Activated CD8-positive, alpha-beta T cell treated with anti-CD3 and anti-CD28 coated beads, Interleukin-2, amount 10 ng/mL, durations not matched to agents 7 days and 5 days (primary cell): ENCODE measurements at regions not wholly inside any gene's neighbourhood (a gene's known extent, or its start where the extent isn't known, plus 50 kb on each side); places are given as distances from the start of the nearest gene placed in this dataset.

Experiments used
- ATAC-seq: fragments of 150-1000 bp; cut with Tn5 transposase; one replicate; pipeline ENCODE4 v1.10.0; 2021; ENCODE audit warnings: moderate library complexity
- CTCF ChIA-PET: fragments of 350-600 bp; sonication (Branson Sonifier 250); formaldehyde crosslinking; loops from one replicate; lab custom pipeline; 2021; ENCODE audit warnings: antibody characterized with exemption; lab: Charles Lee
- POLR2A ChIA-PET: fragments of 350-600 bp; sonication (Branson Sonifier 250); formaldehyde crosslinking; loops from one replicate; lab custom pipeline; 2021; ENCODE audit warnings: antibody characterized with exemption; lab: Charles Lee
- DNase-seq: peaks from one replicate; pipeline ENCODE4 v3.0.0-alpha.2; 2020
- H3K27ac Mint-ChIP-seq: one replicate; pipeline ENCODE4 v1.8.0; 2021; ENCODE audit warnings: mild to moderate bottlenecking, mixed read lengths
- H3K27me3 Mint-ChIP-seq: one replicate; pipeline ENCODE4 v1.8.0; 2021; ENCODE audit warnings: low read depth, mixed read lengths
- H3K36me3 Mint-ChIP-seq: one replicate; pipeline ENCODE4 v1.8.0; 2021; ENCODE audit warnings: low read depth, mixed read lengths
- H3K4me1 Mint-ChIP-seq: one replicate; pipeline ENCODE4 v1.8.0; 2021; ENCODE audit warnings: low read depth, mixed read lengths
- H3K4me3 Mint-ChIP-seq: one replicate; pipeline ENCODE4 v1.8.0; 2021; ENCODE audit warnings: mild to moderate bottlenecking, mixed read lengths
- H3K9me3 Mint-ChIP-seq: one replicate; pipeline ENCODE4 v1.8.0; 2022; ENCODE audit warnings: mixed read lengths; ENCODE audit not compliant: insufficient read depth

DNA sequence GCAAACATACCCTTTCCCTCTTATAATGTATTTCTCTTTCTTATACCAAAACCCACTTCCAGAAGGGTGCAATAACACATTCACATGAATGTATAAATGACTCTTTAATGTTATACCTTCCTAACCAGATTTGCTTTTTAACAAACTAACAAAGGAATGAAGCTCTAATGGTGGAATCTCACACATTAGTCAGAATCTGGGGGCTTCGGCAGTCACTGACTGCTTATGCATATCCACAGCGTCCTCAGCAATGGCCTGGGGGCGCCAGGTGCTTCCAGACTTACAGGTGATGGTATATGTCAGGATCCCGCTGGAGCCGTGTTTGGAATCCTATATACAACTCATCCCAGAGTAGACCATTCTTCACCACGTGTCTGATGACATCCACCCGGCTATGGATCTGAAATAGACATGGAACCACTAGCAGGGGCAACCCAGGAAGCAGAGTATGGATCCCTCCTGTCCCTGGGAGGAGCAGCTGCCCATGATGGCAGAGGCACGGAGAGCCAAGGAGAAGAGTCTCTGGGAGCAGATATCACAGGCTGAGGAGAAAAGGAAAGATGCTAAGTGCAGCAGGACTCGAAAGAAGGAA is 150.8 kb upstream of the RIPOR2 start:
- CTCF ChIA-PET, result interaction anchor here (0.8 to 2.4 kb wide), 5 partner anchors 15 to 517 kb away, joined by 3 to 9 read pairs (median 4); no protein-coding TSS in a partner anchor
- peaks cover 49% of the 10 kb centered on the region for H3K36me3 Mint-ChIP-seq
- ATAC-seq (no peak), DNase-seq (no peak)
- no peaks in the 10 kb centered on the region for H3K27me3 Mint-ChIP-seq
- H3K9me3 Mint-ChIP-seq, result no peaks in the 10 kb centered on the region
- POLR2A ChIA-PET, result no interaction called here
- H3K4me3 Mint-ChIP-seq, result no peak overlapping the region
- peaks cover 10% of the 10 kb centered on the region for H3K4me1 Mint-ChIP-seq
- no peak overlapping the region for H3K27ac Mint-ChIP-seq

DNA sequence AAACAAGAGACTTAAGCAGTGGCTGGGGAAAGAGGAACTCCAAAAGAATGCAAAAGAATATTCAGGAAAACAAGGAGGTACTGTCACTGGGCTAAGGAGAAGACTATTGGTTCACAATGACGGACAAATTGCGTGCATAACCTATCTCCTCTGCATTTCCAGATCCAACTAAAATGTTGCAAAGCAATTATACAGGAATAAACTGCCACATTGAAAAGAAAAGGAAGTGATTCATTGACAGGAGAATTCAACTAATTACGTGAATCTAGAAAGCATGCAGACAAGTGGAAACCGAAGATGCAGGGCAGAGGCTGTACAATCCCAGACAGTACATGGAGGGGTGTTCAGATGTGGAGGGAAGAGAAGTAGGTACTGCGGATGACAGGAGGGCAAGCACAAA is 152.8 kb upstream of the RIPOR2 start:
- Mint-ChIP-seq H3K27me3 (no peaks in the 10 kb centered on the region), H3K9me3 (no peaks in the 10 kb centered on the region), H3K27ac (no peak overlapping the region), H3K4me3 (no peak overlapping the region), H3K36me3 (peaks cover 51% of the 10 kb centered on the region), H3K4me1 (peaks cover 10% of the 10 kb centered on the region)
- DNase-seq (no peak), ATAC-seq (no peak)
- POLR2A ChIA-PET, result interaction anchor here (1.0 kb wide), 1 partner anchor 79 kb away, joined by 4 read pairs; no protein-coding TSS in a partner anchor
- CTCF ChIA-PET, result no interaction called here

DNA sequence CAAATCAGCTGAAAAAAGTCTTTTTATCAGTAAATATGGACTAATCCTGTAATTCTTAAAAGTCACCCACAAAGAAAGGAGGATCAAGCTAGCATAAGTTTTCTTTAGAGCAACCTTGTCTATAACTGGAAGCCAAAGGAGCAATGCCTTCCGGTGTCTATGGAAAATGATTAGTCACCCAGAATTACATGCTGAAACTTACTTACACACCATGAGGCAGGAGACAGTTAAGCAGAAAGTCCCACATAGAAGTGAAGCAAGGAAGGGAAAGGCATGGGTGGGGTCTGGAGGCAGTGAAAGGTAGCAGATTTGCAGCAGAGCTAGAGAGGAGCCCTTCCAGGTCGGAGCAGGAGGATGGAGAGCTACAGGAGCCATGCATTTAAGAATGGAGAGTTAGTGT is 153.7 kb upstream of the RIPOR2 start:
- CTCF ChIA-PET, result interaction anchor here (1.0 to 1.3 kb wide), 4 partner anchors 11 to 64 kb away, joined by 3 to 4 read pairs (median 3); no protein-coding TSS in a partner anchor
- H3K36me3 Mint-ChIP-seq, result peaks cover 47% of the 10 kb centered on the region
- H3K27me3 Mint-ChIP-seq, result no peaks in the 10 kb centered on the region
- H3K9me3 Mint-ChIP-seq, result no peaks in the 10 kb centered on the region
- H3K27ac Mint-ChIP-seq, result peak overlapping the region; percentile 28
- H3K4me3 Mint-ChIP-seq, result no peak overlapping the region
- POLR2A ChIA-PET, result interaction anchor here (1.0 to 2.4 kb wide), 5 partner anchors 10 to 80 kb away, joined by 3 to 7 read pairs (median 4); no protein-coding TSS in a partner anchor
- DNase-seq (no peak), ATAC-seq (no peak)
- H3K4me1 Mint-ChIP-seq, result peaks cover 10% of the 10 kb centered on the region

DNA sequence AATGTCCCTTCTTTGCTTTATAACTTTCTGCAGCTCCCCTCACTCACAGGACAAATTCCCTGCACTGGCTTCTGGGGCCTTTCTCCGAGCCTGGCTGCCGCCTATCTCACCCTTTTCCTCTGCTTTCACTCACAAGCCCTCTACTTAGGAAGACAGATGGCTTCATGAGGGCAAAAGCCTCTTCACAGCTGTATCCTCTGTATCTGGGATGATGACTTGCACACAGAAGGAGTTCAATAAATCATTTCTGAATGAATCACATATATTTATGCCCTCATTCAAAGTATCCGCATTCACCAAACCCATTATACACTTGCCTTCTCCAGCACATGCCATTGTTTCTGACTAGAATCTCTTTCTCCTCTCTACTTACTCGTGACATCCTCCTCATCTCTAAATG is 159.0 kb upstream of the RIPOR2 start:
- Mint-ChIP-seq H3K4me3 (no peak overlapping the region), H3K36me3 (peaks cover 58% of the 10 kb centered on the region), H3K27me3 (no peaks in the 10 kb centered on the region), H3K4me1 (no peaks in the 10 kb centered on the region), H3K9me3 (no peaks in the 10 kb centered on the region), H3K27ac (no peak overlapping the region)
- POLR2A ChIA-PET, result interaction anchor here (0.5 to 0.7 kb wide), 2 partner anchors 10 to 18 kb away, joined by 3 read pairs; no protein-coding TSS in a partner anchor
- DNase-seq (no peak), ATAC-seq (no peak)
- CTCF ChIA-PET, result no interaction called here

DNA sequence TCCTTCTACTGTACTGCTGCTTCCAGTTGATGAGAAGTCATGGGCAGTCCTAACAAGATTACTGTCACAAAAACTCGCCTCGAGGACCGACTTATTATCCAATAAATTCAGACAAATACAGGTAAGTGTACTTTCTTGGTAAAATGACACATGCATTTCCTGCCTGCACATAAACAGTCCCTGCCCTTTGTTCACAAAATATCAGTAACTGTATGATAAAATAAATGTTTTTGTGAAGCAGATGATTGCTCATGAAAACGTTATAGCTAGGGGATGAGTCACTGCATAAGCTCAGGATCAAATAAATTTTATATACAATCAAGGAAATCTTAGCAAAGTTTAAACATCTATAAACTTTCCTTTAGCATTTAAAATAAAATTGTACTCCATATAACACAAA is 164.5 kb upstream of the RIPOR2 start:
- ChIA-PET POLR2A (interaction anchor here (1.5 kb wide), 1 partner anchor 10 kb away, joined by 4 read pairs; no protein-coding TSS in a partner anchor), CTCF (interaction anchor here (1.0 to 1.7 kb wide), 3 partner anchors 9 to 75 kb away, joined by 3 to 4 read pairs (median 3); no protein-coding TSS in a partner anchor)
- H3K4me1 Mint-ChIP-seq, result peaks cover 3% of the 10 kb centered on the region
- no peaks in the 10 kb centered on the region for H3K9me3 Mint-ChIP-seq
- no peak for DNase-seq
- H3K4me3 Mint-ChIP-seq, result no peak overlapping the region
- ATAC-seq, result no peak
- H3K36me3 Mint-ChIP-seq, result peaks cover 56% of the 10 kb centered on the region
- H3K27ac Mint-ChIP-seq, result no peak overlapping the region
- H3K27me3 Mint-ChIP-seq, result no peaks in the 10 kb centered on the region

DNA sequence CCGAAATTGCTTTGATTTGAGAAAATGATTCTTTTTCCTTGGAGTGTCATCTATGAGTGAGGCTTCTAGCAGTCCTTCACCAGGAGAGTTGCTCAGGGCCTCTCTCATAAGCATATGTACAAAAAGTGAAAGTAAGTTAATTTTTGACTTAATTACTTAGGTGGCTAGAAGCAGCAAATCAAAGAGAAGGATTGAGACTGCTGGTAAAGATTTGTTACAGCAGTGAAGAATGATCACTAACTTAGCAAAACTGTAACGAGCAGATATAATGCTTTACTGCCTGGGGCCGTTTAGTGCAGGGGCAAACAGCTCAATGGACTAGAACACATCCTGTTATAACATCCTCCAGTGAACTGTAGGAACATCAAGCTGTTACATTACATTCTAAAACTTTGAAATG is 167.8 kb upstream of the RIPOR2 start:
- H3K27me3 Mint-ChIP-seq, result no peaks in the 10 kb centered on the region
- ChIA-PET CTCF (interaction anchor here (1.0 to 1.3 kb wide), 2 partner anchors 13 to 33 kb away, joined by 3 read pairs; no protein-coding TSS in a partner anchor), POLR2A (interaction anchor here (1.0 kb wide), 1 partner anchor 9 kb away, joined by 3 read pairs; no protein-coding TSS in a partner anchor)
- no peak overlapping the region for H3K4me3 Mint-ChIP-seq
- peaks cover 5% of the 10 kb centered on the region for H3K4me1 Mint-ChIP-seq
- H3K9me3 Mint-ChIP-seq, result no peaks in the 10 kb centered on the region
- DNase-seq (no peak), ATAC-seq (no peak)
- H3K27ac Mint-ChIP-seq, result peak overlapping the region; percentile 9
- H3K36me3 Mint-ChIP-seq, result peaks cover 75% of the 10 kb centered on the region

DNA sequence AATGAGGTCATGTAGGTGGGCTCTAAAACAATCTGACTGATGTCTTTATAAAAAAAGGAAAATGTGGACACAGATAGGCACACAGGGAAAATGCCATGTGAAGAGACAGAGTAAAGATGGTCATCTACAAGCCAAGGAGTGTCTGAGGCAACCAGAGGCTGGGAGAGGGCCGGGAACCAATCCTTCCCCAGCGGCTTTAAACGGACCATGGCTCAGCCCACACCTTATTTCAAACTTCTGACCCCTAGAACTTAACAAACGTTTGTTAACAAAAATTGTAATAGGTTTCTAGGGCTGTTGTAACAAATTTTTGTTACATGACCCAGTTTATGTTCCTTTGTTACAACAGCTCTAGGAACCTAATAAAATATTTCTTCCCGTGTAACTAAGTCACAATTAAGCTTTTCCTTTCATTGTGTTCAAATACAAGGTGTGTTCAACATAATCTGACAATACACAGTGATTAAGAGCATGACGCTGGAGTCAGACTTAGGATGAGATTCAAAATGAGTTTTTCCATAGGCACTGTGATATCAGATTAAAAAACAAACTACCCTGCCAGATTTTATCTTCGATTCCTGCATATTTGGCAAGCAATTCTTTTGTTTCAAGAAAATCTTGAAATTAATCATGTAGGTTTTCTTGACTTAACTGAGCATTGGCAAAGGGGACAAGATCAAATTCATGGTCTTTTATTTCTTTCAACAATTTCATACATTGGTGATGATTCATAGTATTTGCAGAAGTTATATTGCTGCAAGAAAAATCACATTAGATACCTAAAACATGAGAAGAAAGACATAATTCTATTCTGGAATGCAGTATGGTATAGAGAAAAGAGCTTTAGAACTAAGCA is 169.5 kb upstream of the RIPOR2 start:
- CTCF ChIA-PET, result interaction anchor here (1.3 kb wide), 1 partner anchor 10 kb away, joined by 3 read pairs; no protein-coding TSS in a partner anchor
- Mint-ChIP-seq H3K9me3 (no peaks in the 10 kb centered on the region), H3K27ac (no peak overlapping the region), H3K4me1 (peaks cover 5% of the 10 kb centered on the region), H3K36me3 (peaks cover 75% of the 10 kb centered on the region), H3K4me3 (no peak overlapping the region), H3K27me3 (no peaks in the 10 kb centered on the region)
- ATAC-seq (no peak), DNase-seq (no peak)
- POLR2A ChIA-PET, result no interaction called here

DNA sequence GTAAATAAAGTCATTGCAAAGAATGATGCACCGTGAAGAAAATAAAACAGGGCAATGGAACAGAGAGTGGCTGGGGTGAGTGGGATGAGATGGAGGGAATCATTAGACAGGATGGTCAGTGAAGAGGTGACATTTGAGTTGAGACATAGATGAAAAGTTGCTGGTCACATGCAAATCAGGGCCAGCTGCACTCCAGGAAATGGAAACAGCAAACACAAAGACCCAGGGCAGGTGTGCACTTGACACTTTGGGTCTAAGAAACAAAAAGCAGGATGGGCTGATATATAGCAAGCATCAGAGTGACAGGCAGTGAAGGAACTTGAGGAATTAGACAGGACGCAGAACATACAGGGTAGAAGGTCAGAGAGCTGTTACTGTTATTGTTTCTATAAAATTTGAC is 171.5 kb upstream of the RIPOR2 start:
- peak overlapping the region; percentile 1 for H3K27ac Mint-ChIP-seq
- no peaks in the 10 kb centered on the region for H3K9me3 Mint-ChIP-seq
- peaks cover 87% of the 10 kb centered on the region for H3K36me3 Mint-ChIP-seq
- no peak for DNase-seq
- POLR2A ChIA-PET, result no interaction called here
- ATAC-seq, result no peak
- no peaks in the 10 kb centered on the region for H3K27me3 Mint-ChIP-seq
- H3K4me3 Mint-ChIP-seq, result no peak overlapping the region
- CTCF ChIA-PET, result no interaction called here
- H3K4me1 Mint-ChIP-seq, result peaks cover 5% of the 10 kb centered on the region

DNA sequence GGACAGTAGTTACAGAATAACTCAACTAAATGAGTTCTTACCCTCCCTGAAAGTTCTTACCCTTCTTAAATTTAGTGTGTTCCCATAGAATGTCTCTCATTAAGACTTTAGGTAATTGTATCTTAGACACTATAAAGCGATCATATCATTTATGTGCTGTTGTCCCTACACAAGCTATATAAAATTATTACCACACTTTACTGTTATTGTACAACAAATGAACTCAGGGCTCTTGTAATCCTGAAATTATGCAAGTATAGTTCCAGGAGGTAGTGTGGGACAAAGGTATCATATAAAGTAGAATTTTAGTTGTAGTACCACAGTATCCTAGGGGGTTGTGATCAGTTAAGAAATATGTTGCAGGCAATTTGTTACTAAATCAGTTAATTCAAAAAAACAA is 167.4 kb upstream of the CARMIL1 start:
- POLR2A ChIA-PET, result no interaction called here
- CTCF ChIA-PET, result no interaction called here
- H3K4me1 Mint-ChIP-seq, result peaks cover 4% of the 10 kb centered on the region

DNA sequence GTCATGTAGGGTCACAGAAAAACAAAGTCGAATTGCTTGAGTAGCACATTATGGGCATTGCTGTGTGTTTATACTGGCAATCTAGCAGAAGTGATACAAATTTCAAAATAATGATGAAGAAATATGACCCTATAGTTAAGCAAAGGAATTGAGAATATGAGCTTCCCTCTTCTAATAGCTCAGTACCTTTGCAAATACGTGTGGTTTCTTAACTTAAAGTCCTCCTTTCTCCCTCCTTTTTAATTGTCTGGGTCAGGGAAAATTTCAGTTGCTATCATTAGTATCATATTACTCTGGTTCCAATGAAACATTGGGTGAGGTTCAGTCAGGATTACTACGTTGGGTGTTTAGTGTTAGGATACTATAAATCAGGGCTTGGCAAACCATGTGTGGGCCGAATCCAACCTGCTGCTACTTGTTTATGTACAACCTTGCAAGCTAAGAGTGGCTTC is 166.8 kb upstream of the CARMIL1 start:
- no peak for ATAC-seq
- no peak for DNase-seq
- ChIA-PET POLR2A (no interaction called here), CTCF (no interaction called here)
- peaks cover 79% of the 10 kb centered on the region for H3K36me3 Mint-ChIP-seq
- peaks cover 4% of the 10 kb centered on the region for H3K4me1 Mint-ChIP-seq
- no peaks in the 10 kb centered on the region for H3K9me3 Mint-ChIP-seq
- H3K27ac Mint-ChIP-seq, result no peak overlapping the region
- no peaks in the 10 kb centered on the region for H3K27me3 Mint-ChIP-seq
- H3K4me3 Mint-ChIP-seq, result no peak overlapping the region

More for the DNA sequence above, 167.4 kb upstream of the CARMIL1 start:
- Mint-ChIP-seq H3K4me3 (no peak overlapping the region), H3K36me3 (peaks cover 82% of the 10 kb centered on the region), H3K27me3 (no peaks in the 10 kb centered on the region), H3K27ac (no peak overlapping the region), H3K9me3 (no peaks in the 10 kb centered on the region)
- DNase-seq (no peak), ATAC-seq (no peak)

DNA sequence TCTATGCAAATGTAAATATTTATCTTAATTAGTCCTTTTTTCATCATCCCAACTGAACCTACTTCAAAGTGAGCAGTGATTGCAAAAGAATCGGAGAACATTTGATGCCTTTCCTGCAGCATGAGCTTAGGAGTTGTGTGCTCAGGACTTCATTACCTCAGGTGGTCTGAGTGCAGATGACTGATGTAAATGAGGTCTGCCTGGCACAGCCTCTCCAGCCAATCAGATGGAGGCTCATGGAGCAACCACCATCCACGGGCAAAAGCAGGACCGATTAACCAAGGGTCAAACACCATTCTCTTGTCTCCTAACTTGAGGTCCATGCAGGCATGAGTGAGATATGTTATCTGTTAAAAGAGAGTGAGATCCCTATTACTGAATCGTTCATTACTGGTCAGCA is 165.7 kb upstream of the CARMIL1 start:
- POLR2A ChIA-PET, result interaction anchor here (1.2 kb wide), 1 partner anchor 18 kb away, joined by 4 read pairs; no protein-coding TSS in a partner anchor
- peaks cover 10% of the 10 kb centered on the region for H3K4me1 Mint-ChIP-seq
- ATAC-seq (no peak), DNase-seq (no peak)
- H3K36me3 Mint-ChIP-seq, result peaks cover 78% of the 10 kb centered on the region
- CTCF ChIA-PET, result no interaction called here
- H3K27me3 Mint-ChIP-seq, result no peaks in the 10 kb centered on the region
- H3K9me3 Mint-ChIP-seq, result no peaks in the 10 kb centered on the region
- no peak overlapping the region for H3K4me3 Mint-ChIP-seq
- H3K27ac Mint-ChIP-seq, result no peak overlapping the region
